ENCODE measurements at regions not wholly inside any gene's neighbourhood (a gene's known extent, or its start where the extent isn't known, plus 50 kb on each side); places are given as distances from the start of the nearest gene placed in this dataset.

- Mint-ChIP-seq H3K4me1 (ENCODE audit: low read depth) (peaks cover 5% of the 10 kb centered on the region), H3K27me3 (peaks cover 16% of the 10 kb centered on the region), H3K4me3 (no peak overlapping the region), H3K27ac (no peak overlapping the region), H3K36me3 (ENCODE audit: low read depth) (no peaks in the 10 kb centered on the region), H3K9me3 (no peaks in the 10 kb centered on the region)
- Histone ChIP-seq H3K4me1 (ENCODE audit: insufficient read depth, low read length) (no peaks in the 10 kb centered on the region), H3K27me3 (ENCODE audit: control insufficient read depth in 1 of 2, insufficient read depth in 2 of 2, low read length in 2 of 2) (no peaks in the 10 kb centered on the region), H3K36me3 (ENCODE audit: insufficient read depth, low read length) (no peaks in the 10 kb centered on the region), H3K9me3 (ENCODE audit: control insufficient read depth in 1 of 2, insufficient read depth in 1 of 2, low read length in 2 of 2) (peaks cover 0 to 11% of the 10 kb centered on the region in 2 experiments), H3K27ac (ENCODE audit: low read depth in 1 of 2, low read length in 2 of 2) (no peak overlapping the region), H3K4me3 (ENCODE audit: low read length) (no peak overlapping the region)
- CTCF ChIA-PET: no interaction called here
- intact Hi-C loops (cut with DNase I, micrococcal nuclease): no loop called here
- POLR2A ChIA-PET: no interaction called here
- no peak for DNase-seq
- TF ChIP-seq CTCF (IDR thresholded peaks at IDR 0.05): no peak
- no peak for ATAC-seq (ENCODE audit: poor library complexity)
These were observed 180.0 kb downstream of the FGF18 start for GRCh38 chr5:171599411-171599810.

- H3K36me3 Mint-ChIP-seq (ENCODE audit: low read depth): no peaks in the 10 kb centered on the region
- ATAC-seq (ENCODE audit: poor library complexity) (no peak), DNase-seq (no peak)
- intact Hi-C loops (cut with DNase I, micrococcal nuclease): no loop called here
- no peaks in the 10 kb centered on the region for H3K27me3 ChIP-seq (ENCODE audit: control insufficient read depth in 1 of 2, insufficient read depth in 2 of 2, low read length in 2 of 2)
- no peak for TF ChIP-seq CTCF (IDR thresholded peaks at IDR 0.05)
- peaks cover 0 to 11% of the 10 kb centered on the region in 2 experiments for H3K9me3 ChIP-seq (ENCODE audit: control insufficient read depth in 1 of 2, insufficient read depth in 1 of 2, low read length in 2 of 2)
- H3K36me3 ChIP-seq (ENCODE audit: insufficient read depth, low read length): no peaks in the 10 kb centered on the region
- H3K9me3 Mint-ChIP-seq: no peaks in the 10 kb centered on the region
- H3K4me3 ChIP-seq (ENCODE audit: low read length): no peak overlapping the region
- POLR2A ChIA-PET: no interaction called here
- H3K4me3 Mint-ChIP-seq: no peak overlapping the region
- no peak overlapping the region for H3K27ac Mint-ChIP-seq
- peaks cover 16% of the 10 kb centered on the region for H3K27me3 Mint-ChIP-seq
- no peak overlapping the region for H3K27ac ChIP-seq (ENCODE audit: low read depth in 1 of 2, low read length in 2 of 2)
- CTCF ChIA-PET: no interaction called here
- H3K4me1 Mint-ChIP-seq (ENCODE audit: low read depth): peaks cover 5% of the 10 kb centered on the region
- H3K4me1 ChIP-seq (ENCODE audit: insufficient read depth, low read length): no peaks in the 10 kb centered on the region
These were observed 180.6 kb downstream of the FGF18 start for GRCh38 chr5:171599957-171600612.

- Mint-ChIP-seq H3K4me1 (ENCODE audit: low read depth) (peaks cover 5% of the 10 kb centered on the region), H3K36me3 (ENCODE audit: low read depth) (no peaks in the 10 kb centered on the region), H3K4me3 (no peak overlapping the region), H3K9me3 (no peaks in the 10 kb centered on the region), H3K27me3 (peaks cover 16% of the 10 kb centered on the region), H3K27ac (no peak overlapping the region)
- ChIA-PET POLR2A (no interaction called here), CTCF (no interaction called here)
- Histone ChIP-seq H3K27me3 (ENCODE audit: control insufficient read depth in 1 of 2, insufficient read depth in 2 of 2, low read length in 2 of 2) (no peaks in the 10 kb centered on the region), H3K36me3 (ENCODE audit: insufficient read depth, low read length) (no peaks in the 10 kb centered on the region), H3K4me3 (ENCODE audit: low read length) (no peak overlapping the region), H3K9me3 (ENCODE audit: control insufficient read depth in 1 of 2, insufficient read depth in 1 of 2, low read length in 2 of 2) (peaks cover 0 to 11% of the 10 kb centered on the region in 2 experiments), H3K4me1 (ENCODE audit: insufficient read depth, low read length) (no peaks in the 10 kb centered on the region), H3K27ac (ENCODE audit: low read depth in 1 of 2, low read length in 2 of 2) (no peak overlapping the region)
- no peak for TF ChIP-seq CTCF (IDR thresholded peaks at IDR 0.05)
- ATAC-seq (ENCODE audit: poor library complexity): no peak
- intact Hi-C loops (cut with DNase I, micrococcal nuclease): no loop called here
- peak in 1 of 14 experiments; percentile 3 for DNase-seq
These were observed 181.4 kb downstream of the FGF18 start for GRCh38 chr5:171600741-171601265.

All from CD4-positive, alpha-beta T cell (primary cell).